ENCODE measurements at regions not wholly inside any gene's neighbourhood (a gene's known extent, or its start where the extent isn't known, plus 50 kb on each side); places are given as distances from the start of the nearest gene placed in this dataset.

- no peak for ATAC-seq
- DNase-seq: no peak
Measured at GRCh38 chr2:66382091-66382490, 52.8 kb upstream of the MEIS1 start.

- DNase-seq: no peak
- ATAC-seq: no peak
Measured at GRCh38 chr2:66379473-66379872, 55.5 kb upstream of the MEIS1 start.

- no peak for DNase-seq
- no peak for ATAC-seq
Measured at GRCh38 chr2:66377832-66378231, 57.1 kb upstream of the MEIS1 start.

- no peak for ATAC-seq
- DNase-seq: no peak
Measured at GRCh38 chr2:66370824-66371223, 64.1 kb upstream of the MEIS1 start.

GRCh38 chr2:66366619-66367018, 68.3 kb upstream of the MEIS1 start:
- ATAC-seq (no peak), DNase-seq (no peak)

GRCh38 chr2:66364495-66365333, 70.2 kb upstream of the MEIS1 start:
- DNase-seq (no peak), ATAC-seq (no peak)

GRCh38 chr2:66362701-66363100, 72.2 kb upstream of the MEIS1 start:
- ATAC-seq (no peak), DNase-seq (no peak)

GRCh38 chr2:66346231-66346664, 88.7 kb upstream of the MEIS1 start:
- ATAC-seq (no peak), DNase-seq (no peak)

GRCh38 chr2:66344087-66344663, 90.8 kb upstream of the MEIS1 start:
- no peak for DNase-seq
- no peak for ATAC-seq

GRCh38 chr2:66343259-66343658, 91.7 kb upstream of the MEIS1 start:
- DNase-seq (no peak), ATAC-seq (no peak)

GRCh38 chr2:66340521-66340920, 94.4 kb upstream of the MEIS1 start:
- DNase-seq (no peak), ATAC-seq (no peak)

GRCh38 chr2:66334237-66335029, 100.5 kb upstream of the MEIS1 start:
- ATAC-seq: no peak
- no peak for DNase-seq

GRCh38 chr2:66331176-66331575, 103.7 kb upstream of the MEIS1 start:
- no peak for DNase-seq
- ATAC-seq: no peak

GRCh38 chr2:66329081-66329605, 105.8 kb upstream of the MEIS1 start:
- no peak for DNase-seq
- ATAC-seq: no peak

- DNase-seq: no peak
- no peak for ATAC-seq
Measured at GRCh38 chr2:66327066-66327740, 107.7 kb upstream of the MEIS1 start.

- DNase-seq (no peak), ATAC-seq (no peak)
Measured at GRCh38 chr2:66324909-66325528, 109.9 kb upstream of the MEIS1 start.

GRCh38 chr2:66324356-66324755, 110.6 kb upstream of the MEIS1 start:
- ATAC-seq (no peak), DNase-seq (no peak)

- ATAC-seq: no peak
- DNase-seq: no peak
Measured at GRCh38 chr2:66323406-66323805, 111.5 kb upstream of the MEIS1 start.

- no peak for DNase-seq
Measured at GRCh38 chr2:66322506-66323260, 112.2 kb upstream of the MEIS1 start.

GRCh38 chr2:66318009-66318561, 116.8 kb upstream of the MEIS1 start:
- DNase-seq: no peak
- no peak for ATAC-seq

More at GRCh38 chr2:66322506-66323260, 112.2 kb upstream of the MEIS1 start:
- ATAC-seq: no peak

All from stimulated activated naive CD8-positive, alpha-beta T cell treated with anti-CD3 and anti-CD28 coated beads, Interleukin-15, Interleukin-2, amounts not matched to agents 100 U/mL and 50 U/mL, for 24 hours (primary cell).